ENCODE measurements at regions not wholly inside any gene's neighbourhood (a gene's known extent, or its start where the extent isn't known, plus 50 kb on each side); places are given as distances from the start of the nearest gene placed in this dataset.
A peak's percentile ranks its signal among the peaks of the same experiment; 100 is the strongest.

DNA sequence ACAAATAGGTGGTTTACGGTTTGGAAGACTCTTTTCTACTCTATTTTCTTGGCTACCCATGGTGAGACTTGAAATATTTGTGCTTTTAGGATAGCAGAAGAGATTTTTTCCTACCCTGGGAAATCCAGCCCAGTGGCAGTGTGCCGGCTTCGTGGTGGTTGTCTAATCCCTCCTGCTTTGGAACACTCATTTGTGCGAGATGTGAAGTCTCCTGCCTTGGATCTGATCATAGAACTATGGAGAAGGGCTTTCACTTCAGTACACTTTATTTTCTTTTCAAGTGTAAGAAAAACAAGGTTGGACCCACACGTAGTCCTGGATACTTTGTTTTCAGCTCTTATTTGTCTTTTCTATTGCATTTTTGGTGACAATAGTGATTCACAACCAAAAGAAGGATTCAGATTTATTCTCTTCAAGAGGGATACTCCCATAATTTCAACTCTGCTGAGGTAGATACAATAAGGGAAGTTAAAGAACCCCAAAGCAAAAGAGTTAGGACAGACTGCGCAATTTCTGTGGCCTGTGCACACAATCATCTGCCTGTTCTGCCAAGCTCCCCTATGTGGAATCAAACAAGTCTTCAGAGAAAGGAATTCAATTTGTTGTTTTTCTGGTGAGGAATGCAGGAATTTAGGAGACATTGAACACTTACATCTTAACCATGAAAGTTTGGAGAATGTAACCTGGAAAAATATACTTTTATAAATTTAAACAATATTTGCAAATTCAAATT, 413.2 kb downstream of the GJA1 start:
- intact Hi-C loops (cut with micrococcal nuclease; ENCODE audit: unreplicated experiment) (loop anchor here (10.0 kb wide), 1 partner anchor 414 kb away; the partner anchor contains the start of gene GJA1), in situ Hi-C loops (cut with HindIII; ENCODE audit: low pct_unique_long_range_greater_than_20kb, low sequenced_read_pairs) (no loop called here)
- ChIA-PET POLR2A (no interaction called here), CTCF (no interaction called here)
- no peak for TF ChIP-seq SIN3A (IDR thresholded peaks at IDR 0.05; ENCODE audit: borderline replicate concordance, insufficient read depth, low read depth, low read length)
- TF ChIP-seq, protein P1, sequence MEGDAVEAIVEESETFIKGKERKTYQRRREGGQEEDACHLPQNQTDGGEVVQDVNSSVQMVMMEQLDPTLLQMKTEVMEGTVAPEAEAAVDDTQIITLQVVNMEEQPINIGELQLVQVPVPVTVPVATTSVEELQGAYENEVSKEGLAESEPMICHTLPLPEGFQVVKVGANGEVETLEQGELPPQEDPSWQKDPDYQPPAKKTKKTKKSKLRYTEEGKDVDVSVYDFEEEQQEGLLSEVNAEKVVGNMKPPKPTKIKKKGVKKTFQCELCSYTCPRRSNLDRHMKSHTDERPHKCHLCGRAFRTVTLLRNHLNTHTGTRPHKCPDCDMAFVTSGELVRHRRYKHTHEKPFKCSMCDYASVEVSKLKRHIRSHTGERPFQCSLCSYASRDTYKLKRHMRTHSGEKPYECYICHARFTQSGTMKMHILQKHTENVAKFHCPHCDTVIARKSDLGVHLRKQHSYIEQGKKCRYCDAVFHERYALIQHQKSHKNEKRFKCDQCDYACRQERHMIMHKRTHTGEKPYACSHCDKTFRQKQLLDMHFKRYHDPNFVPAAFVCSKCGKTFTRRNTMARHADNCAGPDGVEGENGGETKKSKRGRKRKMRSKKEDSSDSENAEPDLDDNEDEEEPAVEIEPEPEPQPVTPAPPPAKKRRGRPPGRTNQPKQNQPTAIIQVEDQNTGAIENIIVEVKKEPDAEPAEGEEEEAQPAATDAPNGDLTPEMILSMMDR (IDR thresholded peaks at IDR 0.05), result no peak
- TF ChIP-seq POLR2AphosphoS5 (IDR thresholded peaks at IDR 0.05; ENCODE audit: low read depth, low read length), result no peak
- TF ChIP-seq, protein P2, sequence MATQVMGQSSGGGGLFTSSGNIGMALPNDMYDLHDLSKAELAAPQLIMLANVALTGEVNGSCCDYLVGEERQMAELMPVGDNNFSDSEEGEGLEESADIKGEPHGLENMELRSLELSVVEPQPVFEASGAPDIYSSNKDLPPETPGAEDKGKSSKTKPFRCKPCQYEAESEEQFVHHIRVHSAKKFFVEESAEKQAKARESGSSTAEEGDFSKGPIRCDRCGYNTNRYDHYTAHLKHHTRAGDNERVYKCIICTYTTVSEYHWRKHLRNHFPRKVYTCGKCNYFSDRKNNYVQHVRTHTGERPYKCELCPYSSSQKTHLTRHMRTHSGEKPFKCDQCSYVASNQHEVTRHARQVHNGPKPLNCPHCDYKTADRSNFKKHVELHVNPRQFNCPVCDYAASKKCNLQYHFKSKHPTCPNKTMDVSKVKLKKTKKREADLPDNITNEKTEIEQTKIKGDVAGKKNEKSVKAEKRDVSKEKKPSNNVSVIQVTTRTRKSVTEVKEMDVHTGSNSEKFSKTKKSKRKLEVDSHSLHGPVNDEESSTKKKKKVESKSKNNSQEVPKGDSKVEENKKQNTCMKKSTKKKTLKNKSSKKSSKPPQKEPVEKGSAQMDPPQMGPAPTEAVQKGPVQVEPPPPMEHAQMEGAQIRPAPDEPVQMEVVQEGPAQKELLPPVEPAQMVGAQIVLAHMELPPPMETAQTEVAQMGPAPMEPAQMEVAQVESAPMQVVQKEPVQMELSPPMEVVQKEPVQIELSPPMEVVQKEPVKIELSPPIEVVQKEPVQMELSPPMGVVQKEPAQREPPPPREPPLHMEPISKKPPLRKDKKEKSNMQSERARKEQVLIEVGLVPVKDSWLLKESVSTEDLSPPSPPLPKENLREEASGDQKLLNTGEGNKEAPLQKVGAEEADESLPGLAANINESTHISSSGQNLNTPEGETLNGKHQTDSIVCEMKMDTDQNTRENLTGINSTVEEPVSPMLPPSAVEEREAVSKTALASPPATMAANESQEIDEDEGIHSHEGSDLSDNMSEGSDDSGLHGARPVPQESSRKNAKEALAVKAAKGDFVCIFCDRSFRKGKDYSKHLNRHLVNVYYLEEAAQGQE (IDR thresholded peaks at IDR 0.05; ENCODE audit: insufficient read depth in 1 of 2, low read depth in 2 of 2, low read length in 1 of 2), result no peak
- no peak for TF ChIP-seq TCF7L2 (IDR thresholded peaks at IDR 0.05; ENCODE audit: low read depth, low read length)
- H3K36me3 ChIP-seq (ENCODE audit: control insufficient read depth, insufficient read depth, low read length), result no peaks in the 10 kb centered on the region
- no peak for DNase-seq (ENCODE audit: low read depth, low spot score)
- no peaks in the 10 kb centered on the region for H3K27me3 ChIP-seq (ENCODE audit: control insufficient read depth, insufficient read depth, low read length)
- H3K27ac ChIP-seq (ENCODE audit: low read length), result no peak overlapping the region
- BruUV-seq (replicated peaks), result no TSS peak
- H3K4me3 ChIP-seq (ENCODE audit: low read depth in 2 of 2, low read length in 2 of 2), result no peak overlapping the region
- H3K9me3 ChIP-seq (ENCODE audit: control insufficient read depth, insufficient read depth, low read depth, low read length), result no peaks in the 10 kb centered on the region
- no peak for ATAC-seq
- H3K4me1 ChIP-seq (ENCODE audit: control insufficient read depth, insufficient read depth, low read length), result no peaks in the 10 kb centered on the region

DNA sequence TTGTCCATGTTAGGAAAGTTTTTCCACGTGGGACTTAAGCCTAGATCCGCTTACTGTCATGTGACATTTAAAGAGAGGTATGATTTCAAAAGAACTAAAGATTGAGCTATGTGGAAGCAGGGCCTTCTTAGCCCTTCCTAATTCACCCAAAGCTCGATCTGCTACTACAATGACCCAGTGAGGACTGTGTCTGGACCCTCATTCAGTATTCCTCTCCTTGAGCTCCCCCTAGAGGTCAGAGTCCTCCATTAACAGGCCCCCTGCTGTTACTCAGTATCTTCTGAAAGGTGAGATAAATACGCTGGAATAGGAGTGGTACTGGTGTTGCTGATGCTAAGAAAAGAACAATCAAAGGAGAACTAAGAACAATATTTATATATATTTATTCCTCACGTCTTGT, 414.0 kb downstream of the GJA1 start:
- no peaks in the 10 kb centered on the region for H3K4me1 ChIP-seq (ENCODE audit: control insufficient read depth, insufficient read depth, low read length)
- intact Hi-C loops (cut with micrococcal nuclease; ENCODE audit: unreplicated experiment) (loop anchor here (10.0 kb wide), 1 partner anchor 415 kb away; the partner anchor contains the start of gene GJA1), in situ Hi-C loops (cut with HindIII; ENCODE audit: low pct_unique_long_range_greater_than_20kb, low sequenced_read_pairs) (no loop called here)
- ATAC-seq, result no peak
- DNase-seq (ENCODE audit: low read depth, low spot score), result peak; percentile 60
- H3K9me3 ChIP-seq (ENCODE audit: control insufficient read depth, insufficient read depth, low read depth, low read length), result no peaks in the 10 kb centered on the region
- H3K36me3 ChIP-seq (ENCODE audit: control insufficient read depth, insufficient read depth, low read length), result no peaks in the 10 kb centered on the region
- TF ChIP-seq, protein P1 (IDR thresholded peaks at IDR 0.05), result peak; percentile 67
- no peak for TF ChIP-seq TCF7L2 (IDR thresholded peaks at IDR 0.05; ENCODE audit: low read depth, low read length)
- TF ChIP-seq POLR2AphosphoS5 (IDR thresholded peaks at IDR 0.05; ENCODE audit: low read depth, low read length), result no peak
- TF ChIP-seq SIN3A (IDR thresholded peaks at IDR 0.05; ENCODE audit: borderline replicate concordance, insufficient read depth, low read depth, low read length), result no peak
- H3K27me3 ChIP-seq (ENCODE audit: control insufficient read depth, insufficient read depth, low read length), result no peaks in the 10 kb centered on the region
- no peak overlapping the region for H3K27ac ChIP-seq (ENCODE audit: low read length)
- BruUV-seq (replicated peaks), result no TSS peak
- H3K4me3 ChIP-seq (ENCODE audit: low read depth in 2 of 2, low read length in 2 of 2), result no peak overlapping the region
- POLR2A ChIA-PET, result no interaction called here
- CTCF ChIA-PET, result no interaction called here

Data from Panc1 (cell line).